A549 (cell line): ENCODE measurements at regions not wholly inside any gene's neighbourhood (a gene's known extent, or its start where the extent isn't known, plus 50 kb on each side); places are given as distances from the start of the nearest gene placed in this dataset.
A peak's percentile ranks its signal among the peaks of the same experiment; 100 is the strongest.

Experiments used
- ATAC-seq, 2 experiments: fragments of 200-7000 bp in 1 of 2; fragments of >200 bp in 1 of 2; cut with Nextera tagmentation in 1 of 2; cut with Tn5 transposase in 1 of 2; 3 replicates each; pipeline versions ENCODE4 v1.8.0 to v1.9.1; 2018 to 2020; ENCODE audit warnings: mild to moderate bottlenecking in 1 of 2, moderate library complexity in 1 of 2
- CTCF ChIA-PET: fragments of 300-600 bp; sonication (Branson Sonifier 250); formaldehyde crosslinking; extraction: SDS; loops from one replicate; lab custom pipeline; 2021; ENCODE audit warnings: antibody characterized with exemption, inconsistent platforms; lab: Yijun Ruan, JAX
- POLR2A ChIA-PET: fragments of 350-600 bp; formaldehyde crosslinking; extraction: SDS; loops from one replicate; lab custom pipeline; 2021; ENCODE audit warnings: antibody characterized with exemption, inconsistent platforms; lab: Yijun Ruan, JAX
- DNase-seq, 2 experiments: peaks; one replicate each; pipeline versions ENCODE4 v3.0.0 to v3.0.0-alpha.2; 2011 to 2016; ENCODE audit warnings: low read depth in 1 of 2, low spot score in 1 of 2
- FAIRE-seq: peaks from 2 replicates; lab custom pipeline; 2011; peaks lifted over from hg19 to GRCh38; lab: Jason Lieb, UNC
- H3K27ac ChIP-seq, 2 experiments: fragments of >200 bp; sonication (Bioruptor Twin); formaldehyde crosslinking; 3 replicates each; pipeline ENCODE4 v1.5.1; 2016 to 2017
- H3K4me1 ChIP-seq: fragments of >200 bp; sonication (Bioruptor Twin); formaldehyde crosslinking; 3 replicates; pipeline ENCODE4 v1.6.1; 2016
- H3K4me2 ChIP-seq: fragments of >200 bp; sonication (Bioruptor Twin); formaldehyde crosslinking; 3 replicates; pipeline ENCODE4 v1.6.1; 2016
- H3K4me3 ChIP-seq: fragments of >200 bp; sonication (Bioruptor Twin); formaldehyde crosslinking; 3 replicates; pipeline ENCODE4 v1.5.1; 2016
- H3K9me3 ChIP-seq: fragments of >200 bp; sonication (Bioruptor Twin); formaldehyde crosslinking; 3 replicates; pipeline ENCODE4 v1.6.1; 2016
- CBX2 ChIP-seq: fragments of 200-600 bp; sonication (generic); IDR thresholded peaks from 2 replicates; pipeline ENCODE4 v1.6.1; 2016; ENCODE audit warnings: low read depth, mild to moderate bottlenecking, borderline replicate concordance
- CEBPB ChIP-seq, 2 experiments: fragments of >200 bp in 1 of 2; sonication (Bioruptor Twin) in 1 of 2; formaldehyde crosslinking in 1 of 2; IDR thresholded peaks; 2 replicates each; pipeline ENCODE4 v1.6.1; 2012 to 2016
- EHMT2 ChIP-seq: fragments of 200-600 bp; sonication (generic); IDR thresholded peaks from 2 replicates; pipeline ENCODE4 v1.6.1; 2016; ENCODE audit warnings: antibody characterized with exemption, low read depth, mild to moderate bottlenecking, moderate library complexity
- EP300 ChIP-seq, 2 experiments: fragments of >200 bp; sonication (Bioruptor Twin); formaldehyde crosslinking; IDR thresholded peaks; 2 replicates in 1 of 2; 3 replicates in 1 of 2; pipeline ENCODE4 v1.6.1; 2016 to 2017
- ESRRA ChIP-seq: fragments of 150-350 bp; IDR thresholded peaks from 2 replicates; pipeline ENCODE4 v1.6.1; 2014; ENCODE audit warnings: mild to moderate bottlenecking, low read length, borderline replicate concordance
- FOSL2 ChIP-seq, 2 experiments: fragments of 450-650 bp in 1 of 2; fragments of >200 bp in 1 of 2; sonication (Bioruptor Twin) in 1 of 2; formaldehyde crosslinking; IDR thresholded peaks; 2 replicates each; pipeline versions ENCODE4 v1.5.0 to v1.6.1; 2016 to 2020; ENCODE audit warnings: mild to moderate bottlenecking in 1 of 2, moderate library complexity in 1 of 2
- FOXS1 ChIP-seq: fragments of 250-450 bp; sonication (Bioruptor Pico); IDR thresholded peaks from 2 replicates; pipeline ENCODE4 v1.5.0; 2020; ENCODE audit warnings: mild to moderate bottlenecking, moderate library complexity
- HOXA7 ChIP-seq: fragments of 250-450 bp; sonication (Bioruptor Pico); IDR thresholded peaks from 2 replicates; pipeline ENCODE4 v1.5.0; 2020; ENCODE audit warnings: mild to moderate bottlenecking, moderate library complexity
- KDM5A ChIP-seq: fragments of 200-600 bp; sonication (generic); IDR thresholded peaks from 2 replicates; pipeline ENCODE4 v1.6.1; 2016; ENCODE audit warnings: antibody characterized with exemption, mild to moderate bottlenecking
- MAFK ChIP-seq: fragments of 450-650 bp; IDR thresholded peaks from 2 replicates; pipeline ENCODE4 v1.6.1; 2014; ENCODE audit not compliant: partially characterized antibody
- MYC ChIP-seq: IDR thresholded peaks from 2 replicates; pipeline ENCODE4 v1.6.1; 2012; ENCODE audit warnings: mild to moderate bottlenecking, inconsistent platforms, low read length, improper control_type of control experiment, borderline replicate concordance
- NFE2L2 ChIP-seq: fragments of 150-350 bp; conservative IDR thresholded peaks from 2 replicates; pipeline ENCODE4 v1.6.1; 2014; ENCODE audit warnings: low read length
- NPAS2 ChIP-seq: fragments of 250-450 bp; sonication (Bioruptor Pico); IDR thresholded peaks from 2 replicates; pipeline ENCODE4 v1.8.0; 2022; ENCODE audit warnings: mild to moderate bottlenecking, moderate library complexity, borderline replicate concordance
- NR3C1 ChIP-seq: fragments of >200 bp; sonication (Bioruptor Twin); formaldehyde crosslinking; IDR thresholded peaks from 3 replicates; pipeline ENCODE4 v1.6.1; 2017
- PHF8 ChIP-seq: fragments of 200-600 bp; sonication (generic); IDR thresholded peaks from 2 replicates; pipeline ENCODE4 v1.6.1; 2016; ENCODE audit warnings: low read depth, mild to moderate bottlenecking, antibody characterized with exemption, moderate library complexity, borderline replicate concordance
- POLR2AphosphoS2 ChIP-seq: conservative IDR thresholded peaks from 2 replicates; pipeline ENCODE4 v1.6.1; 2012; ENCODE audit warnings: low read length, improper control_type of control experiment, inconsistent platforms
- RARB ChIP-seq: fragments of 250-450 bp; sonication (Bioruptor Pico); IDR thresholded peaks from 2 replicates; pipeline ENCODE4 v1.8.0; 2021; ENCODE audit warnings: mild to moderate bottlenecking, moderate library complexity
- RCOR1 ChIP-seq: fragments of 150-350 bp; IDR thresholded peaks from 2 replicates; pipeline ENCODE4 v1.6.1; 2014; ENCODE audit warnings: antibody characterized with exemption, low read length, low read depth
- ZC3H11A ChIP-seq: fragments of 450-650 bp; IDR thresholded peaks from 2 replicates; pipeline ENCODE4 v1.6.1; 2014; ENCODE audit warnings: antibody characterized with exemption, mild to moderate bottlenecking
- ZNF302 ChIP-seq: fragments of 250-450 bp; sonication (Bioruptor Pico); IDR thresholded peaks from 2 replicates; pipeline ENCODE4 v1.9.0; 2021; ENCODE audit warnings: inconsistent platforms, mild to moderate bottlenecking, moderate library complexity
- ZSCAN20 ChIP-seq: fragments of 250-450 bp; sonication (Bioruptor Pico); IDR thresholded peaks from 2 replicates; pipeline ENCODE4 v1.8.0; 2022; ENCODE audit warnings: mild to moderate bottlenecking, moderate library complexity
- WGBS: methylation state at CpG from one replicate; pipeline ENCODE4 v1.1.6; 2017; ENCODE audit errors: missing lambda C conversion rate; 5-methylcytosine and 5-hydroxymethylcytosine counted together
- TF ChIP-seq, protein P1 (sequence below): IDR thresholded peaks from 2 replicates; pipeline ENCODE4 v1.6.1; 2012
- TF ChIP-seq, protein P2 (sequence below): fragments of 250-450 bp; sonication (Bioruptor Pico); IDR thresholded peaks from 2 replicates; pipeline ENCODE4 v1.5.0; 2021; ENCODE audit warnings: mild to moderate bottlenecking, moderate library complexity, borderline replicate concordance
- TF ChIP-seq, protein P3 (sequence below): fragments of >200 bp; sonication (Bioruptor Twin); formaldehyde crosslinking; IDR thresholded peaks from 2 replicates; pipeline ENCODE4 v1.6.1; 2016
- TF ChIP-seq, protein P4 (sequence below): fragments of >200 bp; sonication (Bioruptor Twin); formaldehyde crosslinking; IDR thresholded peaks from 3 replicates; pipeline ENCODE4 v1.5.1; 2016

DNA sequence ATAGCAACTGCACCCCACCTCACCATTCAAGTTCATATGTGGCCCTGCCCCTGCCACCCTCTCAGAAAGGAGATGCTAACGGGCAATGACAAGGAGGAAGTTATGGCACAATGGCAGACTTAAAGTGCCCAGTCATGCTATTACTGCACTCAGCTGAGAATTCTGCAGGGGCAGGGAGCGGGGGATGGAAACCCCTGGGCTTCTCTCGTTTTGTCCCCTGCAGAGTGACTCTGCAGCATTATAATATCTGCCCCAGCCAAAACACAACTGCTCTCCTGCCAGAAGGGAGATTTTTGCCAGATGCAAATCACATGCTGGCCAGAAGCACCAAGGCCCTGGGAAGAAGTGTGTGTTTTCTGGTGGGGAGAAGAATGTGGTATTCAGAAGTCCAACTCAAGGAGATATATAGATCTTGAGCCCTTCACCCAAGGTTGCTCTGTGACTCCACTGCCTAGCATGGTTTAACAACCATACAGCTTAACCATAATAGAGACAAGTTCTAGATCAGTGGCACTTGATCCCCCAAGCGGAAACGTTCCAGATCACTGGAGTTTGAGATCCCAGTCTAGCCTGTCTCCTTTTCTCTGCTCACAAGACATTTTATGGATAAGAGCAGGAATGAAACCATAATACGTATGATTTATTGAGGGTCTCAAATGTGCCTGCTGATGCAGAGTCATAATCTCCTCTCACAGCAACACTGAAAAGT, 207.0 kb upstream of the MAP3K1 start:
- ATAC-seq (no peak), DNase-seq (no peak), FAIRE-seq (no peak)
- H3K9me3 ChIP-seq: peaks cover 8% of the 10 kb centered on the region; the same call in 2 of the 3 replicates
- peak overlapping the region in 1 of 2 experiments; percentile 24; a peak in 1 of 6 replicates for H3K27ac ChIP-seq
- H3K4me3 ChIP-seq: no peak overlapping the region
- WGBS: 75% methylated on average over 6 of the region's 6 CpGs
- no peak for TF ChIP-seq KDM5A
- TF ChIP-seq NFE2L2: peak; percentile 81
- no peak for TF ChIP-seq HOXA7
- TF ChIP-seq PHF8: no peak
- TF ChIP-seq FOSL2 (IDR thresholded peaks at IDR 0.05): no peak
- TF ChIP-seq FOSL2 (CRISPR knock-in tag; IDR thresholded peaks at IDR 0.05): no peak
- no peak for TF ChIP-seq RARB (CRISPR knock-in tag)
- TF ChIP-seq MAFK: peak; percentile 63
- TF ChIP-seq, protein P1, sequence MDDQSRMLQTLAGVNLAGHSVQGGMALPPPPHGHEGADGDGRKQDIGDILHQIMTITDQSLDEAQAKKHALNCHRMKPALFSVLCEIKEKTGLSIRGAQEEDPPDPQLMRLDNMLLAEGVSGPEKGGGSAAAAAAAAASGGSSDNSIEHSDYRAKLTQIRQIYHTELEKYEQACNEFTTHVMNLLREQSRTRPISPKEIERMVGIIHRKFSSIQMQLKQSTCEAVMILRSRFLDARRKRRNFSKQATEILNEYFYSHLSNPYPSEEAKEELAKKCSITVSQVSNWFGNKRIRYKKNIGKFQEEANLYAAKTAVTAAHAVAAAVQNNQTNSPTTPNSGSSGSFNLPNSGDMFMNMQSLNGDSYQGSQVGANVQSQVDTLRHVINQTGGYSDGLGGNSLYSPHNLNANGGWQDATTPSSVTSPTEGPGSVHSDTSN: no peak
- ChIA-PET CTCF (interaction anchor here (0.7 to 1.2 kb wide), 3 partner anchors 9 to 62 kb away, joined by 3 read pairs; no protein-coding TSS in a partner anchor), POLR2A (no interaction called here)
- H3K4me2 ChIP-seq: peak overlapping the region; percentile 19; the same call in 1 of the 3 replicates
- H3K4me1 ChIP-seq: peaks cover 12% of the 10 kb centered on the region; the same call in 2 of the 3 replicates

DNA sequence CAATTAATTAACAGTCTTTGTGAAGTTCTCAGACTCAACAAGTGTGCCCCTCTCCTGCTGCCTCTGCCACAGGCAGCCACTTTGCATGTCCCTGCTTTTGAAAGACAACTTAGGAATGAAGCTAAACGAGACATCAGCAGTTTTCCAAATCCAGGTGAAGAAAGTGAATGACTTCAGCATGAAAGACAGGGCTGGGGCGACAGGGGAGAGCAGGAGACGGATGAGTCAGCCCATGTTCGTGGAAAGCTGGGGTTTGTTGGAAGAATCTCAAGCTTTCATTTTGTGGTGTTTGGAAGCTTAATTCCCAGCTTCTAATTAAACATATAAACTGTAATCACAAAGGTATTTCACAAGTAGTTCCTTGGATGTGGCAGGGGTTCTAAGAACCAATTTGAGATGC, 207.8 kb upstream of the MAP3K1 start:
- WGBS: 51% methylated on average over 4 of the region's 4 CpGs
- H3K27ac ChIP-seq: no peak overlapping the region; a peak in 1 of 6 replicates
- peaks cover 8% of the 10 kb centered on the region; the same call in 2 of the 3 replicates for H3K9me3 ChIP-seq
- peaks cover 12% of the 10 kb centered on the region; the same call in 2 of the 3 replicates for H3K4me1 ChIP-seq
- DNase-seq: no peak
- ChIA-PET CTCF (interaction anchor here (0.7 to 1.2 kb wide), 3 partner anchors 9 to 63 kb away, joined by 3 read pairs; no protein-coding TSS in a partner anchor), POLR2A (no interaction called here)
- ATAC-seq: no peak
- H3K4me2 ChIP-seq: peak overlapping the region; percentile 19; the same call in 2 of the 3 replicates
- no peak overlapping the region for H3K4me3 ChIP-seq
- no peak for FAIRE-seq
- TF ChIP-seq, protein P2, sequence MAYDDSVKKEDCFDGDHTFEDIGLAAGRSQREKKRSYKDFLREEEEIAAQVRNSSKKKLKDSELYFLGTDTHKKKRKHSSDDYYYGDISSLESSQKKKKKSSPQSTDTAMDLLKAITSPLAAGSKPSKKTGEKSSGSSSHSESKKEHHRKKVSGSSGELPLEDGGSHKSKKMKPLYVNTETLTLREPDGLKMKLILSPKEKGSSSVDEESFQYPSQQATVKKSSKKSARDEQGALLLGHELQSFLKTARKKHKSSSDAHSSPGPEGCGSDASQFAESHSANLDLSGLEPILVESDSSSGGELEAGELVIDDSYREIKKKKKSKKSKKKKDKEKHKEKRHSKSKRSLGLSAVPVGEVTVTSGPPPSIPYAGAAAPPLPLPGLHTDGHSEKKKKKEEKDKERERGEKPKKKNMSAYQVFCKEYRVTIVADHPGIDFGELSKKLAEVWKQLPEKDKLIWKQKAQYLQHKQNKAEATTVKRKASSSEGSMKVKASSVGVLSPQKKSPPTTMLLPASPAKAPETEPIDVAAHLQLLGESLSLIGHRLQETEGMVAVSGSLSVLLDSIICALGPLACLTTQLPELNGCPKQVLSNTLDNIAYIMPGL (CRISPR knock-in tag): no peak
- TF ChIP-seq NPAS2 (CRISPR knock-in tag) (no peak), POLR2AphosphoS2 (no peak), CEBPB (IDR thresholded peaks at IDR 0.05) (no peak), CBX2 (no peak), ESRRA (no peak), FOXS1 (CRISPR knock-in tag) (no peak), ZC3H11A (no peak), RCOR1 (no peak), EHMT2 (no peak), MYC (no peak), EP300 (IDR thresholded peaks at IDR 0.05) (no peak), NR3C1 (no peak), ZNF302 (no peak), KDM5A (no peak), ZSCAN20 (no peak)
- TF ChIP-seq, protein P3, sequence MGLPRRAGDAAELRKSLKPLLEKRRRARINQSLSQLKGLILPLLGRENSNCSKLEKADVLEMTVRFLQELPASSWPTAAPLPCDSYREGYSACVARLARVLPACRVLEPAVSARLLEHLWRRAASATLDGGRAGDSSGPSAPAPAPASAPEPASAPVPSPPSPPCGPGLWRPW: no peak
- TF ChIP-seq, protein P4, sequence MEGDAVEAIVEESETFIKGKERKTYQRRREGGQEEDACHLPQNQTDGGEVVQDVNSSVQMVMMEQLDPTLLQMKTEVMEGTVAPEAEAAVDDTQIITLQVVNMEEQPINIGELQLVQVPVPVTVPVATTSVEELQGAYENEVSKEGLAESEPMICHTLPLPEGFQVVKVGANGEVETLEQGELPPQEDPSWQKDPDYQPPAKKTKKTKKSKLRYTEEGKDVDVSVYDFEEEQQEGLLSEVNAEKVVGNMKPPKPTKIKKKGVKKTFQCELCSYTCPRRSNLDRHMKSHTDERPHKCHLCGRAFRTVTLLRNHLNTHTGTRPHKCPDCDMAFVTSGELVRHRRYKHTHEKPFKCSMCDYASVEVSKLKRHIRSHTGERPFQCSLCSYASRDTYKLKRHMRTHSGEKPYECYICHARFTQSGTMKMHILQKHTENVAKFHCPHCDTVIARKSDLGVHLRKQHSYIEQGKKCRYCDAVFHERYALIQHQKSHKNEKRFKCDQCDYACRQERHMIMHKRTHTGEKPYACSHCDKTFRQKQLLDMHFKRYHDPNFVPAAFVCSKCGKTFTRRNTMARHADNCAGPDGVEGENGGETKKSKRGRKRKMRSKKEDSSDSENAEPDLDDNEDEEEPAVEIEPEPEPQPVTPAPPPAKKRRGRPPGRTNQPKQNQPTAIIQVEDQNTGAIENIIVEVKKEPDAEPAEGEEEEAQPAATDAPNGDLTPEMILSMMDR: no peak
